ENCODE measurements at regions not wholly inside any gene's neighbourhood (a gene's known extent, or its start where the extent isn't known, plus 50 kb on each side); places are given as distances from the start of the nearest gene placed in this dataset.

DNA sequence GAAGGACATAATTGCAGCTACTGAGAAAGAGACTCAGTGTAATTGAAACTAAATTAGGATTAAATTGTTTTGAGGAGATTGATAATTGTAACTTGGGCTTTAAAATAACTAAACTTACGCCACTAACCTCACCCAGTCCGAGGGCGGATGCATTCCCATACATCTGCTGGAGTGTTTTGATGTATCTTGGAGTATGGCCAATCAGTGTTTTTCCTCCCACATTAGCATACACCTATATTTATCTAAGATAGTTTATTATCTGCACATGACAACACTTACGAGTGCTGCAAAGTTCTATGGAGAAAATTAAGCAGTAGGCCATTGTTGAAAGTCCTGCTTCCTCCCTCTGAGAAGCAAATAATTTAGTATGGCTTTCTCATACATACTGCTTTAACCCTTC, 184.7 kb upstream of the PLEKHG7 start:
- intact Hi-C loops (cut with micrococcal nuclease; ENCODE audit: unreplicated experiment) (no loop called here), in situ Hi-C loops (cut with MboI) (no loop called here)
- 97% methylated on average over 4 of the region's 4 CpGs for WGBS (ENCODE audit: insufficient coverage, insufficient replicate concordance, low lambda C conversion rate, missing lambda C conversion rate)
- no peak overlapping the region for H3K4me3 ChIP-seq
- H3K9me3 ChIP-seq (replicated peaks; ENCODE audit: control insufficient read depth, insufficient read depth, low read length): peaks cover 4% of the 10 kb centered on the region
- no peaks in the 10 kb centered on the region for H4K20me1 ChIP-seq (ENCODE audit: control insufficient read depth, insufficient read depth)
- H3K4me1 ChIP-seq (ENCODE audit: control insufficient read depth, insufficient read depth, low read length): no peaks in the 10 kb centered on the region
- RAD21 ChIA-PET (ENCODE audit: unreplicated experiment): interaction anchor here (1.4 to 3.0 kb wide), 2 partner anchors 8 to 13 kb away, joined by 4 to 41 read pairs; no protein-coding TSS in a partner anchor
- ATAC-seq: no peak
- no peak for DNase-seq (ENCODE audit: low read depth, low spot score)
- H2AFZ ChIP-seq (ENCODE audit: control insufficient read depth, low read depth, low read length): no peak overlapping the region
- H3K36me3 ChIP-seq (ENCODE audit: control insufficient read depth in 2 of 2, insufficient read depth in 2 of 2, low read length in 1 of 2): no peaks in the 10 kb centered on the region
- FAIRE-seq: no peak
- POLR2A ChIA-PET: no interaction called here
- no peak overlapping the region for H3K27ac ChIP-seq (ENCODE audit: control insufficient read depth, insufficient read depth)
- SMC1A ChIA-PET (ENCODE audit: uncharacterized antibody, unreplicated experiment): interaction anchor here (1.3 to 3.8 kb wide), 3 partner anchors 8 to 33 kb away, joined by 3 to 62 read pairs (median 10); no protein-coding TSS in a partner anchor
- H3K79me2 ChIP-seq (ENCODE audit: control insufficient read depth, insufficient read depth, low read length): no peaks in the 10 kb centered on the region
- no peaks in the 10 kb centered on the region for H3K27me3 ChIP-seq (replicated peaks in 1 of 2; ENCODE audit: control insufficient read depth in 2 of 2, insufficient read depth in 2 of 2, low read length in 1 of 2)
- H3K9ac ChIP-seq (ENCODE audit: control insufficient read depth, insufficient read depth, low read length): no peak overlapping the region
- BruUV-seq (replicated peaks): no TSS peak
- CTCF ChIA-PET: interaction anchor here (0.9 kb wide), 1 partner anchor 12 kb away, joined by 3 read pairs; no protein-coding TSS in a partner anchor
- H3K4me2 ChIP-seq (ENCODE audit: control insufficient read depth, insufficient read depth): no peak overlapping the region
- TF ChIP-seq, protein P1, sequence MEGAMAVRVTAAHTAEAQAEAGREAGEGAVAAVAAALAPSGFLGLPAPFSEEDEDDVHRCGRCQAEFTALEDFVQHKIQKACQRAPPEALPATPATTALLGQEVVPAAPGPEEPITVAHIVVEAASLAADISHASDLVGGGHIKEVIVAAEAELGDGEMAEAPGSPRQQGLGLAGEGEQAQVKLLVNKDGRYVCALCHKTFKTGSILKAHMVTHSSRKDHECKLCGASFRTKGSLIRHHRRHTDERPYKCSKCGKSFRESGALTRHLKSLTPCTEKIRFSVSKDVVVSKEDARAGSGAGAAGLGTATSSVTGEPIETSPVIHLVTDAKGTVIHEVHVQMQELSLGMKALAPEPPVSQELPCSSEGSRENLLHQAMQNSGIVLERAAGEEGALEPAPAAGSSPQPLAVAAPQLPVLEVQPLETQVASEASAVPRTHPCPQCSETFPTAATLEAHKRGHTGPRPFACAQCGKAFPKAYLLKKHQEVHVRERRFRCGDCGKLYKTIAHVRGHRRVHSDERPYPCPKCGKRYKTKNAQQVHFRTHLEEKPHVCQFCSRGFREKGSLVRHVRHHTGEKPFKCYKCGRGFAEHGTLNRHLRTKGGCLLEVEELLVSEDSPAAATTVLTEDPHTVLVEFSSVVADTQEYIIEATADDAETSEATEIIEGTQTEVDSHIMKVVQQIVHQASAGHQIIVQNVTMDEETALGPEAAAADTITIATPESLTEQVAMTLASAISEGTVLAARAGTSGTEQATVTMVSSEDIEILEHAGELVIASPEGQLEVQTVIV (IDR thresholded peaks at IDR 0.05; ENCODE audit: borderline replicate concordance, partially characterized antibody): no peak
- no peak for TF ChIP-seq GATAD2B (conservative IDR thresholded peaks at IDR 0.05; ENCODE audit: low read depth)
- TF ChIP-seq NBN (IDR thresholded peaks at IDR 0.05): no peak
- no peak for TF ChIP-seq SMC3 (IDR thresholded peaks at IDR 0.05; ENCODE audit: borderline replicate concordance, low read length)
- TF ChIP-seq, protein P2, sequence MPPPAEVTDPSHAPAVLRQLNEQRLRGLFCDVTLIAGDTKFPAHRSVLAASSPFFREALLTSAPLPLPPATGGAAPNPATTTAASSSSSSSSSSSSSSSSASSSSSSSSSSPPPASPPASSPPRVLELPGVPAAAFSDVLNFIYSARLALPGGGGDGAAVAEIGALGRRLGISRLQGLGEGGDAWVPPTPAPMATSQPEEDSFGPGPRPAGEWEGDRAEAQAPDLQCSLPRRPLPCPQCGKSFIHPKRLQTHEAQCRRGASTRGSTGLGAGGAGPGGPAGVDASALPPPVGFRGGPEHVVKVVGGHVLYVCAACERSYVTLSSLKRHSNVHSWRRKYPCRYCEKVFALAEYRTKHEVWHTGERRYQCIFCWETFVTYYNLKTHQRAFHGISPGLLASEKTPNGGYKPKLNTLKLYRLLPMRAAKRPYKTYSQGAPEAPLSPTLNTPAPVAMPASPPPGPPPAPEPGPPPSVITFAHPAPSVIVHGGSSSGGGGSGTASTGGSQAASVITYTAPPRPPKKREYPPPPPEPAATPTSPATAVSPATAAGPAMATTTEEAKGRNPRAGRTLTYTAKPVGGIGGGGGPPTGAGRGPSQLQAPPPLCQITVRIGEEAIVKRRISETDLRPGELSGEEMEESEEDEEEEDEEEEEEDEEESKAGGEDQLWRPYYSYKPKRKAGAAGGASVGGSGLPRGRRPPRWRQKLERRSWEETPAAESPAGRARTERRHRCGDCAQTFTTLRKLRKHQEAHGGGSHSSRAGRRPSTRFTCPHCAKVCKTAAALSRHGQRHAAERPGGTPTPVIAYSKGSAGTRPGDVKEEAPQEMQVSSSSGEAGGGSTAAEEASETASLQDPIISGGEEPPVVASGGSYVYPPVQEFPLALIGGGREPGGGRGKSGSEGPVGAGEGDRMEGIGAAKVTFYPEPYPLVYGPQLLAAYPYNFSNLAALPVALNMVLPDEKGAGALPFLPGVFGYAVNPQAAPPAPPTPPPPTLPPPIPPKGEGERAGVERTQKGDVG (CRISPR knock-in tag; IDR thresholded peaks at IDR 0.05): no peak
- TF ChIP-seq JUND (IDR thresholded peaks at IDR 0.05; ENCODE audit: low read depth, low read length): no peak
- TF ChIP-seq, protein P3, sequence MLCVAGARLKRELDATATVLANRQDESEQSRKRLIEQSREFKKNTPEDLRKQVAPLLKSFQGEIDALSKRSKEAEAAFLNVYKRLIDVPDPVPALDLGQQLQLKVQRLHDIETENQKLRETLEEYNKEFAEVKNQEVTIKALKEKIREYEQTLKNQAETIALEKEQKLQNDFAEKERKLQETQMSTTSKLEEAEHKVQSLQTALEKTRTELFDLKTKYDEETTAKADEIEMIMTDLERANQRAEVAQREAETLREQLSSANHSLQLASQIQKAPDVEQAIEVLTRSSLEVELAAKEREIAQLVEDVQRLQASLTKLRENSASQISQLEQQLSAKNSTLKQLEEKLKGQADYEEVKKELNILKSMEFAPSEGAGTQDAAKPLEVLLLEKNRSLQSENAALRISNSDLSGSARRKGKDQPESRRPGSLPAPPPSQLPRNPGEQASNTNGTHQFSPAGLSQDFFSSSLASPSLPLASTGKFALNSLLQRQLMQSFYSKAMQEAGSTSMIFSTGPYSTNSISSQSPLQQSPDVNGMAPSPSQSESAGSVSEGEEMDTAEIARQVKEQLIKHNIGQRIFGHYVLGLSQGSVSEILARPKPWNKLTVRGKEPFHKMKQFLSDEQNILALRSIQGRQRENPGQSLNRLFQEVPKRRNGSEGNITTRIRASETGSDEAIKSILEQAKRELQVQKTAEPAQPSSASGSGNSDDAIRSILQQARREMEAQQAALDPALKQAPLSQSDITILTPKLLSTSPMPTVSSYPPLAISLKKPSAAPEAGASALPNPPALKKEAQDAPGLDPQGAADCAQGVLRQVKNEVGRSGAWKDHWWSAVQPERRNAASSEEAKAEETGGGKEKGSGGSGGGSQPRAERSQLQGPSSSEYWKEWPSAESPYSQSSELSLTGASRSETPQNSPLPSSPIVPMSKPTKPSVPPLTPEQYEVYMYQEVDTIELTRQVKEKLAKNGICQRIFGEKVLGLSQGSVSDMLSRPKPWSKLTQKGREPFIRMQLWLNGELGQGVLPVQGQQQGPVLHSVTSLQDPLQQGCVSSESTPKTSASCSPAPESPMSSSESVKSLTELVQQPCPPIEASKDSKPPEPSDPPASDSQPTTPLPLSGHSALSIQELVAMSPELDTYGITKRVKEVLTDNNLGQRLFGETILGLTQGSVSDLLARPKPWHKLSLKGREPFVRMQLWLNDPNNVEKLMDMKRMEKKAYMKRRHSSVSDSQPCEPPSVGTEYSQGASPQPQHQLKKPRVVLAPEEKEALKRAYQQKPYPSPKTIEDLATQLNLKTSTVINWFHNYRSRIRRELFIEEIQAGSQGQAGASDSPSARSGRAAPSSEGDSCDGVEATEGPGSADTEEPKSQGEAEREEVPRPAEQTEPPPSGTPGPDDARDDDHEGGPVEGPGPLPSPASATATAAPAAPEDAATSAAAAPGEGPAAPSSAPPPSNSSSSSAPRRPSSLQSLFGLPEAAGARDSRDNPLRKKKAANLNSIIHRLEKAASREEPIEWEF (IDR thresholded peaks at IDR 0.05; ENCODE audit: insufficient replicate concordance, low read depth, low read length): no peak
- TF ChIP-seq, protein P4, sequence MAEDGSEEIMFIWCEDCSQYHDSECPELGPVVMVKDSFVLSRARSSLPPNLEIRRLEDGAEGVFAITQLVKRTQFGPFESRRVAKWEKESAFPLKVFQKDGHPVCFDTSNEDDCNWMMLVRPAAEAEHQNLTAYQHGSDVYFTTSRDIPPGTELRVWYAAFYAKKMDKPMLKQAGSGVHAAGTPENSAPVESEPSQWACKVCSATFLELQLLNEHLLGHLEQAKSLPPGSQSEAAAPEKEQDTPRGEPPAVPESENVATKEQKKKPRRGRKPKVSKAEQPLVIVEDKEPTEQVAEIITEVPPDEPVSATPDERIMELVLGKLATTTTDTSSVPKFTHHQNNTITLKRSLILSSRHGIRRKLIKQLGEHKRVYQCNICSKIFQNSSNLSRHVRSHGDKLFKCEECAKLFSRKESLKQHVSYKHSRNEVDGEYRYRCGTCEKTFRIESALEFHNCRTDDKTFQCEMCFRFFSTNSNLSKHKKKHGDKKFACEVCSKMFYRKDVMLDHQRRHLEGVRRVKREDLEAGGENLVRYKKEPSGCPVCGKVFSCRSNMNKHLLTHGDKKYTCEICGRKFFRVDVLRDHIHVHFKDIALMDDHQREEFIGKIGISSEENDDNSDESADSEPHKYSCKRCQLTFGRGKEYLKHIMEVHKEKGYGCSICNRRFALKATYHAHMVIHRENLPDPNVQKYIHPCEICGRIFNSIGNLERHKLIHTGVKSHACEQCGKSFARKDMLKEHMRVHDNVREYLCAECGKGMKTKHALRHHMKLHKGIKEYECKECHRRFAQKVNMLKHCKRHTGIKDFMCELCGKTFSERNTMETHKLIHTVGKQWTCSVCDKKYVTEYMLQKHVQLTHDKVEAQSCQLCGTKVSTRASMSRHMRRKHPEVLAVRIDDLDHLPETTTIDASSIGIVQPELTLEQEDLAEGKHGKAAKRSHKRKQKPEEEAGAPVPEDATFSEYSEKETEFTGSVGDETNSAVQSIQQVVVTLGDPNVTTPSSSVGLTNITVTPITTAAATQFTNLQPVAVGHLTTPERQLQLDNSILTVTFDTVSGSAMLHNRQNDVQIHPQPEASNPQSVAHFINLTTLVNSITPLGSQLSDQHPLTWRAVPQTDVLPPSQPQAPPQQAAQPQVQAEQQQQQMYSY (CRISPR knock-in tag; IDR thresholded peaks at IDR 0.05): no peak
- no peak for TF ChIP-seq RCOR1 (conservative IDR thresholded peaks at IDR 0.05; ENCODE audit: low read depth, low read length)

Data from GM12878 (cell line).